Esophagus muscularis mucosa (tissue), 3 donors: ENCODE measurements at regions not wholly inside any gene's neighbourhood (a gene's known extent, or its start where the extent isn't known, plus 50 kb on each side); places are given as distances from the start of the nearest gene placed in this dataset.

ENCODE experiments used
- POLR2AphosphoS5 ChIP-seq, 2 donors: sonication (generic); formaldehyde crosslinking; IDR thresholded peaks; one replicate each; pipeline ENCODE4 v1.6.1; 2017; ENCODE audit warnings: antibody characterized with exemption in 2 of 2
- TF ChIP-seq, protein P1 (sequence below), 3 experiments: fragments of 200-600 bp in 2 of 3; fragments of 450-650 bp in 1 of 3; sonication (generic) in 2 of 3; IDR thresholded peaks; one replicate each; pipeline ENCODE4 v1.5.1; 2017 to 2019; ENCODE audit warnings: antibody characterized with exemption in 3 of 3, mild to moderate bottlenecking in 2 of 3, moderate library complexity in 1 of 3

DNA sequence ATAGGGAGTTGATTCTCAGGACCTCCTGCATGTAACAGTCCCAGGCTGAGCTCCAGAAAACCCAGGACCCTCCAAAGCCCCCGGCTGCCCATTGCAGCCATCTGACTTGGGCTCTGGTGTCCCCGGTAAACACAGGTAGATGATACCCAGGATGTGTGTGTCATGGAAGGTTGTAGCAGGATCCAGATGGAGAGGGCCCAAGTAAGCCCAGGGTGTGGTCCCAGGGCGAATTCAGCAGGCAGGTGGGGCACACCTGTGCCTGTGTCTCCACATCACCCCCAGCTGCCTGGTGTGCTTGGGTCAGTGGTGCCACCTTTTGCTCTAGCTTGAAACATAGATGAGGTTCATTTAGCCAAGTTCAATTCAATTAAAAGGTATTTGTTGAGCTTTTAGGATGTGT is 524.1 kb downstream of the GLRX3 start:
- TF ChIP-seq, protein P1, sequence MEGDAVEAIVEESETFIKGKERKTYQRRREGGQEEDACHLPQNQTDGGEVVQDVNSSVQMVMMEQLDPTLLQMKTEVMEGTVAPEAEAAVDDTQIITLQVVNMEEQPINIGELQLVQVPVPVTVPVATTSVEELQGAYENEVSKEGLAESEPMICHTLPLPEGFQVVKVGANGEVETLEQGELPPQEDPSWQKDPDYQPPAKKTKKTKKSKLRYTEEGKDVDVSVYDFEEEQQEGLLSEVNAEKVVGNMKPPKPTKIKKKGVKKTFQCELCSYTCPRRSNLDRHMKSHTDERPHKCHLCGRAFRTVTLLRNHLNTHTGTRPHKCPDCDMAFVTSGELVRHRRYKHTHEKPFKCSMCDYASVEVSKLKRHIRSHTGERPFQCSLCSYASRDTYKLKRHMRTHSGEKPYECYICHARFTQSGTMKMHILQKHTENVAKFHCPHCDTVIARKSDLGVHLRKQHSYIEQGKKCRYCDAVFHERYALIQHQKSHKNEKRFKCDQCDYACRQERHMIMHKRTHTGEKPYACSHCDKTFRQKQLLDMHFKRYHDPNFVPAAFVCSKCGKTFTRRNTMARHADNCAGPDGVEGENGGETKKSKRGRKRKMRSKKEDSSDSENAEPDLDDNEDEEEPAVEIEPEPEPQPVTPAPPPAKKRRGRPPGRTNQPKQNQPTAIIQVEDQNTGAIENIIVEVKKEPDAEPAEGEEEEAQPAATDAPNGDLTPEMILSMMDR (IDR thresholded peaks at IDR 0.05) = no peak
- no peak for TF ChIP-seq POLR2AphosphoS5 (IDR thresholded peaks at IDR 0.05)
